DOHH2 (cell line): ENCODE measurements at regions not wholly inside any gene's neighbourhood (a gene's known extent, or its start where the extent isn't known, plus 50 kb on each side); places are given as distances from the start of the nearest gene placed in this dataset.

Source experiments
- H3F3A ChIP-seq: fragments of 200-600 bp; sonication (generic), shearing (Covaris generic); 2 replicates; pipeline ENCODE4 v1.6.0; 2016; ENCODE audit warnings: antibody characterized with exemption, mild to moderate bottlenecking; ENCODE audit not compliant: control insufficient read depth, insufficient read depth
- H3K27ac ChIP-seq: fragments of 200-600 bp; sonication (generic); 2 replicates; pipeline ENCODE4 v1.5.1; 2014; ENCODE audit warnings: low read depth, mild to moderate bottlenecking, low read length, moderate library complexity
- H3K27me3 ChIP-seq: fragments of 200-600 bp; sonication (generic); 2 replicates; pipeline ENCODE4 v1.6.1; 2014; ENCODE audit warnings: mild to moderate bottlenecking, low read length, mixed read lengths; ENCODE audit not compliant: control insufficient read depth
- H3K36me3 ChIP-seq: fragments of 200-600 bp; sonication (generic); 2 replicates; pipeline ENCODE4 v1.6.1; 2014; ENCODE audit warnings: mild to moderate bottlenecking, low read length, moderate library complexity, mixed read lengths; ENCODE audit not compliant: control insufficient read depth
- H3K4me1 ChIP-seq: fragments of 200-600 bp; sonication (generic); 2 replicates; pipeline ENCODE4 v1.6.1; 2014; ENCODE audit warnings: mild to moderate bottlenecking, low read length, mixed read lengths; ENCODE audit not compliant: control insufficient read depth
- H3K4me2 ChIP-seq: fragments of 200-600 bp; sonication (generic); 2 replicates; pipeline ENCODE4 v1.6.0; 2014; ENCODE audit warnings: mild to moderate bottlenecking, low read length, moderate library complexity
- H3K4me3 ChIP-seq: fragments of 200-600 bp; sonication (generic); 2 replicates; pipeline ENCODE4 v1.5.1; 2014; ENCODE audit warnings: mild to moderate bottlenecking, low read length, mixed read lengths
- H3K79me2 ChIP-seq: fragments of 200-600 bp; sonication (generic); 2 replicates; pipeline ENCODE4 v1.6.1; 2014; ENCODE audit warnings: mild to moderate bottlenecking, low read length, mixed read lengths; ENCODE audit not compliant: control insufficient read depth
- H3K9me2 ChIP-seq: fragments of 200-600 bp; sonication (generic); replicated peaks from 2 replicates; pipeline ENCODE4 v1.6.1; 2014; ENCODE audit warnings: mild to moderate bottlenecking, low read length, mixed read lengths; ENCODE audit not compliant: control insufficient read depth
- H3K9me3 ChIP-seq: fragments of 200-600 bp; sonication (generic); 2 replicates; pipeline ENCODE4 v1.6.1; 2014; ENCODE audit warnings: antibody characterized with exemption, low read length, mixed read lengths; ENCODE audit not compliant: control insufficient read depth, insufficient read depth
- H4K20me1 ChIP-seq: fragments of 200-600 bp; sonication (generic); 2 replicates; pipeline ENCODE4 v1.6.0; 2014; ENCODE audit warnings: low read depth, mild to moderate bottlenecking, antibody characterized with exemption, low read length, moderate library complexity; ENCODE audit not compliant: control insufficient read depth, insufficient read depth
- EZH2phosphoT487 ChIP-seq: fragments of 200-600 bp; sonication (generic); IDR thresholded peaks from 2 replicates; pipeline ENCODE4 v1.6.1; 2017; ENCODE audit warnings: borderline replicate concordance, mild to moderate bottlenecking, antibody characterized with exemption, low read length, moderate library complexity, mixed read lengths
- TF ChIP-seq, protein P1 (sequence below): fragments of 200-600 bp; sonication (generic); IDR thresholded peaks from one replicate; pipeline ENCODE4 v1.5.1; 2014; ENCODE audit warnings: antibody characterized with exemption, mild to moderate bottlenecking, low read depth, low read length; ENCODE audit not compliant: poor library complexity, severe bottlenecking

DNA sequence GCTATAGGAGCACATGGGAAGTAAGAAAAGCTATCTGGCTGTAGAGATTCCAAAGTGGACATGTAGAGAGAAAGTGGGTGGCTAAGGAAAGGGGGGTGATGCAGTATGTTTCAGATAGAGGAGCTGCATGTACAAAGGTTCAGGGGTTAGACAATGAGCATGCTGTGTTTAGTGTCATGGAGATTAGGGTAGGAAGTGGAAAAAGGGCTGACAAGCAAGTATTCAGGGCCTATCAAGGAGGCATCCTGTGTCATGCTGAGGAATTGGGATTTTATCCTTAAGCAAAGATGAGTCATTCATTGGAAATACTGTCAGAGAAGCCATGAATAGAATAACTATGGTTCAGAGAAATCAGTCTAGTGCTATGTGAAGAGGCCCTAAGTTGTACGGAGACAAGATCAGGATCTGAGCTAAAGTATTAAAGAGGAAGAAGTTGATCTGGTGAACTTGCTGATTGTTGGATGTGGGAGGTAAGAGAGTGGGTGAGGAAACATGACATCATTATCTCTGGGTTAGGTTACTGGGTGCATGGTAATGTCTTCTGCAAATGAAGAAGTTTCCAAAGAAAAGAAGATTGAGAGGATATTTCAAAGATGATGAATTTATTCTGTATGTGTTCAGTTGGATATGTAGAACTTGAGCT lies 176.7 kb upstream of the GOLIM4 start:
- no peak overlapping the region for H3K4me3 ChIP-seq
- H4K20me1 ChIP-seq, result no peaks in the 10 kb centered on the region
- no peak overlapping the region for H3K4me2 ChIP-seq
- H3K79me2 ChIP-seq, result no peaks in the 10 kb centered on the region
- no peak overlapping the region for H3K27ac ChIP-seq
- no peaks in the 10 kb centered on the region for H3K9me3 ChIP-seq
- H3F3A ChIP-seq, result no peaks in the 10 kb centered on the region
- H3K4me1 ChIP-seq, result no peaks in the 10 kb centered on the region
- no peaks in the 10 kb centered on the region for H3K9me2 ChIP-seq
- H3K36me3 ChIP-seq, result no peaks in the 10 kb centered on the region
- TF ChIP-seq EZH2phosphoT487, result no peak
- TF ChIP-seq, protein P1, sequence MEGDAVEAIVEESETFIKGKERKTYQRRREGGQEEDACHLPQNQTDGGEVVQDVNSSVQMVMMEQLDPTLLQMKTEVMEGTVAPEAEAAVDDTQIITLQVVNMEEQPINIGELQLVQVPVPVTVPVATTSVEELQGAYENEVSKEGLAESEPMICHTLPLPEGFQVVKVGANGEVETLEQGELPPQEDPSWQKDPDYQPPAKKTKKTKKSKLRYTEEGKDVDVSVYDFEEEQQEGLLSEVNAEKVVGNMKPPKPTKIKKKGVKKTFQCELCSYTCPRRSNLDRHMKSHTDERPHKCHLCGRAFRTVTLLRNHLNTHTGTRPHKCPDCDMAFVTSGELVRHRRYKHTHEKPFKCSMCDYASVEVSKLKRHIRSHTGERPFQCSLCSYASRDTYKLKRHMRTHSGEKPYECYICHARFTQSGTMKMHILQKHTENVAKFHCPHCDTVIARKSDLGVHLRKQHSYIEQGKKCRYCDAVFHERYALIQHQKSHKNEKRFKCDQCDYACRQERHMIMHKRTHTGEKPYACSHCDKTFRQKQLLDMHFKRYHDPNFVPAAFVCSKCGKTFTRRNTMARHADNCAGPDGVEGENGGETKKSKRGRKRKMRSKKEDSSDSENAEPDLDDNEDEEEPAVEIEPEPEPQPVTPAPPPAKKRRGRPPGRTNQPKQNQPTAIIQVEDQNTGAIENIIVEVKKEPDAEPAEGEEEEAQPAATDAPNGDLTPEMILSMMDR, result no peak
- H3K27me3 ChIP-seq, result no peaks in the 10 kb centered on the region

DNA sequence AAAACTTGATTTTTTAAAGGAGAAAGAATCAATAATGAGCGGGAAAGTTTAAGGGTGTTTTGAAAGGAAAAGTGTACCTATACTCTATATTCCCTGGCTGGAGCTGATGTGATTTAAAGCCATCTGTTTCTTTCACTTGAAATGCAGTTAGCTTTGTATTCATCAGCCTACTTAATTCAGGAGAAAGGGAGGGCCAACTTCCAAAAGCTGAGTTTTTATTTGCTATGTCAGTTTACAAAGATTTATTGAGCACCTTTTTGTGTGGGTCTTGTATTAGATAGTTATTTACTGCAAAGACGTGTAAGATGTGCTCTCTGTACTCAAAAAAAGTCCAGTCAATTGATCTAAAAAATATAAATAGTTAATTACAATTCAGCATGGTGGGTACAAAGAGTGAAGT lies 176.2 kb upstream of the GOLIM4 start:
- H3K4me3 ChIP-seq, result no peak overlapping the region
- H4K20me1 ChIP-seq, result no peaks in the 10 kb centered on the region
- H3K27ac ChIP-seq, result no peak overlapping the region
- TF ChIP-seq, protein P1, result no peak
- no peak for TF ChIP-seq EZH2phosphoT487
- no peaks in the 10 kb centered on the region for H3K36me3 ChIP-seq
- H3K9me2 ChIP-seq, result no peaks in the 10 kb centered on the region
- no peaks in the 10 kb centered on the region for H3K79me2 ChIP-seq
- H3K9me3 ChIP-seq, result no peaks in the 10 kb centered on the region
- no peak overlapping the region for H3K4me2 ChIP-seq
- H3F3A ChIP-seq, result no peaks in the 10 kb centered on the region
- no peaks in the 10 kb centered on the region for H3K4me1 ChIP-seq
- H3K27me3 ChIP-seq, result no peaks in the 10 kb centered on the region

DNA sequence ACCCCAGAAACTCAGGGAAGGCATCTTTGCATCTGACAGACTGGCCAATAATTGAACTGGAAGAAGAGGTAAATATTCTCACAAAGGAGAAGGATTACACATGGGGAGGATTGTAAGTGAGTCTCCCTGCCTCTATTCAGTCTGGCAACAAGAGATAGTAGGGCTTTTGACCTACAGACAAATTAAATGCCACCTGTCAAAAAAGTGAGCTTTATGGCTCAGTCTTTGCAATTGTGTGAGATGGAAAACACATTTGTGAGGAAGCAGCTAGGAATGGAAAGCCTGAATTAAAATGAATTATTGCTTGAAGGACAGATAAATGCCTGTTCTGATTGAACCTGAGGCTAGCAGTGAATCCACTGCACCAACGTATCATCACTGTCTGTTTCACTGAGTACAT lies 173.3 kb upstream of the GOLIM4 start:
- Histone ChIP-seq H3K79me2 (no peaks in the 10 kb centered on the region), H3K36me3 (no peaks in the 10 kb centered on the region), H3K9me2 (no peaks in the 10 kb centered on the region), H3K4me2 (no peak overlapping the region), H3F3A (no peaks in the 10 kb centered on the region), H4K20me1 (no peaks in the 10 kb centered on the region), H3K9me3 (no peaks in the 10 kb centered on the region), H3K27me3 (no peaks in the 10 kb centered on the region), H3K27ac (no peak overlapping the region), H3K4me1 (no peaks in the 10 kb centered on the region), H3K4me3 (no peak overlapping the region)
- TF ChIP-seq, protein P1, result no peak
- TF ChIP-seq EZH2phosphoT487, result no peak
